BJ (cell line): ENCODE measurements at regions not wholly inside any gene's neighbourhood (a gene's known extent, or its start where the extent isn't known, plus 50 kb on each side); places are given as distances from the start of the nearest gene placed in this dataset.

ENCODE experiments used
- CTCF ChIA-PET: fragments of 350-600 bp; formaldehyde crosslinking; extraction: SDS; loops from one replicate; lab custom pipeline; 2021; ENCODE audit warnings: antibody characterized with exemption, inconsistent platforms; lab: Yijun Ruan, JAX
- POLR2A ChIA-PET: fragments of 300-600 bp; sonication (Branson Sonifier 250); formaldehyde crosslinking; extraction: SDS; loops from one replicate; lab custom pipeline; 2021; ENCODE audit warnings: antibody characterized with exemption; lab: Charles Lee
- DNase-seq: peaks from one replicate; pipeline ENCODE4 v3.0.0-alpha.2; 2011; ENCODE audit warnings: low read depth
- H3K27me3 ChIP-seq: 2 replicates; pipeline ENCODE4 v1.6.0; 2011; ENCODE audit warnings: low read length; ENCODE audit not compliant: control insufficient read depth, insufficient read depth
- H3K36me3 ChIP-seq: 2 replicates; pipeline ENCODE4 v1.5.1; 2011; ENCODE audit warnings: low read length; ENCODE audit not compliant: control insufficient read depth, insufficient read depth
- H3K4me3 ChIP-seq: 2 replicates; pipeline ENCODE4 v1.5.1; 2011; ENCODE audit warnings: low read depth, mild to moderate bottlenecking, control low read depth, low read length
- TF ChIP-seq, protein P1 (sequence below): IDR thresholded peaks from 2 replicates; pipeline ENCODE4 v1.5.1; 2011; ENCODE audit warnings: low read depth, mild to moderate bottlenecking, control low read depth, inconsistent platforms, low read length, moderate library complexity; ENCODE audit not compliant: insufficient read depth

DNA sequence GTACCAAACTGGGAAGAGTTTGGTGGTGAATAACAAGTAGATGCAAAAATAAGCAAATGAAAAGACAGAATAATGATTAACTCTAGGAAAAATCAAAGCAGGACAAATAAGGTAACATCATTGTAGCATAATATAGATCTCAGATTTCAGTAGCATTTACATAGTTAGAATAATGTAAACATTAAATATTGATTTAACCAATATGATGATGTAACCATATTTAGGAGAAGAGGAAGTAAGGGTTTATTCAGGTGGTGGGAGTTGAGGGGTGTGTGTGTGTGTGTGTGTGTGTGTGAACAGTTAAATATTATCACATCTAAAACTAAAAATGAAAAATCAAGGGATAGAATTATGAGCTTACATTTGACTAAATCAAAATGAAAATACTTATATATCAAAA lies 143.4 kb downstream of the NPR3 start:
- POLR2A ChIA-PET, result no interaction called here
- H3K36me3 ChIP-seq, result no peaks in the 10 kb centered on the region
- CTCF ChIA-PET, result interaction anchor here (0.9 to 1.2 kb wide), 3 partner anchors 8 to 130 kb away, joined by 3 read pairs; no protein-coding TSS in a partner anchor
- no peaks in the 10 kb centered on the region; the same call in 1 of the 2 replicates for H3K27me3 ChIP-seq
- TF ChIP-seq, protein P1, sequence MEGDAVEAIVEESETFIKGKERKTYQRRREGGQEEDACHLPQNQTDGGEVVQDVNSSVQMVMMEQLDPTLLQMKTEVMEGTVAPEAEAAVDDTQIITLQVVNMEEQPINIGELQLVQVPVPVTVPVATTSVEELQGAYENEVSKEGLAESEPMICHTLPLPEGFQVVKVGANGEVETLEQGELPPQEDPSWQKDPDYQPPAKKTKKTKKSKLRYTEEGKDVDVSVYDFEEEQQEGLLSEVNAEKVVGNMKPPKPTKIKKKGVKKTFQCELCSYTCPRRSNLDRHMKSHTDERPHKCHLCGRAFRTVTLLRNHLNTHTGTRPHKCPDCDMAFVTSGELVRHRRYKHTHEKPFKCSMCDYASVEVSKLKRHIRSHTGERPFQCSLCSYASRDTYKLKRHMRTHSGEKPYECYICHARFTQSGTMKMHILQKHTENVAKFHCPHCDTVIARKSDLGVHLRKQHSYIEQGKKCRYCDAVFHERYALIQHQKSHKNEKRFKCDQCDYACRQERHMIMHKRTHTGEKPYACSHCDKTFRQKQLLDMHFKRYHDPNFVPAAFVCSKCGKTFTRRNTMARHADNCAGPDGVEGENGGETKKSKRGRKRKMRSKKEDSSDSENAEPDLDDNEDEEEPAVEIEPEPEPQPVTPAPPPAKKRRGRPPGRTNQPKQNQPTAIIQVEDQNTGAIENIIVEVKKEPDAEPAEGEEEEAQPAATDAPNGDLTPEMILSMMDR, result no peak
- no peak overlapping the region for H3K4me3 ChIP-seq
- no peak for DNase-seq

DNA sequence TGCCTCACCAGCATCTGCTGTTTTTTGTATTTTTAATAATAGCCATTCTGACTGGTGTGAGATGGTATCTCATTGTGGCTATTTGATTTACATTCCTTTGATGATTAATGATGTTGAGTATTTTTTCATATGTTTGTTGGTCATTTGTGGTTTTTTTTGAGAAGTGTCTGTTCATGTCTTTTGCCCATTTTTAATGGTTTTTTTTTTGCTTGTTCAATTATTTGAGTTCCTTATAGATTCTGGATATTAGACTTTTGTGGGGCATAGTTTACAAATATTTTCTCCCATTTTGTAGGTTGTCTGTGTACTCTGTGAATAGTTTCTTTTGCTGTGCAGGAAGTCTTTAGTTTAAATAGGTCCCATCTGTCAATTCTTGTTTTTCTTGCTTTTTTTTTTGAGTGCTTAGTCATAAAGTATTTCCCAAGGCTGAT lies 148.1 kb downstream of the NPR3 start:
- no peaks in the 10 kb centered on the region for H3K27me3 ChIP-seq
- CTCF ChIA-PET, result no interaction called here
- no peak overlapping the region for H3K4me3 ChIP-seq
- DNase-seq, result no peak
- TF ChIP-seq, protein P1, result no peak
- no peaks in the 10 kb centered on the region for H3K36me3 ChIP-seq
- POLR2A ChIA-PET, result no interaction called here

DNA sequence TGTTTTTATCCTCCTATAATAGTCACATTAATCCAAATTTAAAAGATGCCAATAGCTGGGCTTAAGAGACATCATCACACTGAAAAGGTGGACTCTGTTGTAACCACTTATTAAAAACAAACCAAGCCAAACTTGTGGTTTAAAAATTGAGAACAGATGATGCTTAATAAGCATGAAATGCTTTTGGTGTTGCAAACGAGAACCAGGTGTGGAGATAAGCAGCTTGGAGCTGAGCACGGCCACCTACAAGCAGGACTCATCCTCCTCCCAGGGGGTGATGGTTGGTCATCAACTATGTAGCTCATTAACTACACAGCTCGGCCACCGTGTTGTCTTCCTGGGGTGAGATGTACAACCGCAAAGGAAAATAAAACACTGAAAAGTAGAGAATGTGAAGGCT lies 154.4 kb downstream of the NPR3 start:
- TF ChIP-seq, protein P1, result no peak
- Histone ChIP-seq H3K27me3 (no peaks in the 10 kb centered on the region), H3K4me3 (no peak overlapping the region), H3K36me3 (no peaks in the 10 kb centered on the region)
- ChIA-PET CTCF (interaction anchor here (1.0 kb wide), 1 partner anchor 19 kb away, joined by 5 read pairs; no protein-coding TSS in a partner anchor), POLR2A (no interaction called here)
- DNase-seq, result peak; percentile 66

DNA sequence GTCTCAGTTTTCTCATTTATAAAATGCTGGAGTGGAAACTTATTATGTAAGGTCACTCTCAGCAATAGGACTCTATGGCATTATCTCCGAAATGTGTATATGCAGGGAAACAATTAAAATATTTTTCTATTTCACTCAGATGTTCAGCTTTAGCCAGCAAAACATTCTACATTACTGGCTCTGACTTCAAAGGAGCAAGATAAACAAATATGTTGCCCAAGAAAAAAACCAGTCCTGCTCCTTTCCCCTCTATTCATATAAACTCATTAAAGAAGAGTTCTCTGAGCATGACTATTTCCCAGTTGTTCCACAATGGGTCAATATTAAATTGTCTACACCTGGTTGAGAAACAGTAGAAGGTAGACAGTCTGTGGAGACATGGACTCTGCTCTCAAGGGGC lies 155.0 kb downstream of the NPR3 start:
- TF ChIP-seq, protein P1, result no peak
- CTCF ChIA-PET, result interaction anchor here (1.0 kb wide), 1 partner anchor 18 kb away, joined by 5 read pairs; no protein-coding TSS in a partner anchor

DNA sequence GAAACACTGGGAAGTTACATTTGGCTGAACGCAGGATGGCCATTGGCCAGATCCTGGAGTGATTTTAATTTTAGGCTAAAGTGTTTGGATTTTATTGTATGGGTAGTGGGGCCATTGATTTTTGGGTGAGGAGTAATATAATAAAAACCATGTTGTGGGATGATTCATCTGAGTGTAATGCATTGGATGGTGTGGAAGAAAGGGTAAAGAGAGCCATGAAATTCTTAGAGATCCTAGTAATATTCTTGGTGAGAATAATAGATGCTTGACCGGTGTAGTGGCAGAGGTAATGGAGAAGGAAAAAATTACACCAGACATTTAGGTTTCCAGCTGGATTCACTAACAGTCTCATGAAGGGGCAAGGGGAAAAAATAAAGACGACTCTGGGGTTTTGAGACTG lies 158.1 kb downstream of the NPR3 start:
- TF ChIP-seq, protein P1, result no peak
- Histone ChIP-seq H3K27me3 (no peaks in the 10 kb centered on the region), H3K4me3 (no peak overlapping the region), H3K36me3 (no peaks in the 10 kb centered on the region)
- DNase-seq, result no peak
- ChIA-PET POLR2A (no interaction called here), CTCF (no interaction called here)

More for the DNA sequence above, 155.0 kb downstream of the NPR3 start:
- Histone ChIP-seq H3K36me3 (no peaks in the 10 kb centered on the region), H3K27me3 (no peaks in the 10 kb centered on the region), H3K4me3 (no peak overlapping the region)
- DNase-seq, result no peak
- POLR2A ChIA-PET, result no interaction called here
